ENCODE measurements at regions not wholly inside any gene's neighbourhood (a gene's known extent, or its start where the extent isn't known, plus 50 kb on each side); places are given as distances from the start of the nearest gene placed in this dataset.

DNA sequence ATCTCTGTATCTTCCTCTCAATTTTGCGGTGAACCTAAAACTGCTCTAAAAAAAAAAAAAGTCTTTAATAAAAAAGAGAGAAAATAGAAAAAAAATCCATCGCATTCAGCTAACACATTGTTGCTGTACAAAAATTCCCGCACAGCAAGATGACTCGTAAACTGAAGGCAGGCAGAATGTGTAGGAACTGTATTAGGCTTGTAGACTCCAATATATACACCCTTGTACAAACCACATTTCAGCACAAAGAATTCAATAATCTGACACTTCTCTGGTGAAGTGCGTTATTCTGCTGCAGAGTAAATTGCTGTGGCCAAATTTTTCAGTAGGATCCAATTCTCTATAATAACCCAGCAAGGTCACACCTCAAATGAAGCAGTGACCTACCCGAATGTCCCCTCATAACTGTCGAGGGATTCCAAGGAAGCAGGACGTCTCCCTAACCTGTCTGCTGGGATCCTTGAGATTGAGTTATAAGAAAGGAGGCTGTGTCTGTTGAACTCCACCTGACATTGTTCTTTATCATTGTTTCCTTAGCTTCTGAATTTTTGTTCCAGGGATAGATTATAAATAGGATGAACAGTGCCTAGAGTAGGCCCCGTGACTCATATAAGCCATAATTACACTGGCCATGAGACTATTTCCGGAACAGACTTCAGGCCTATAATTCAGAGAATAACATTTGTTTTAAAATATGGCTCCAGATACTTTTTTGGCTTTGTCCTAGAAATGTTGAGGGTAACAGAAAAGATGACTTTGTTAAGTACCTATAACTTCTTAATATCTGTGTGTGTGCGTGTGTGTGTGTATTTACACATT, 348.3 kb downstream of the PCDH7 start:
- DNase-seq = no peak

DNA sequence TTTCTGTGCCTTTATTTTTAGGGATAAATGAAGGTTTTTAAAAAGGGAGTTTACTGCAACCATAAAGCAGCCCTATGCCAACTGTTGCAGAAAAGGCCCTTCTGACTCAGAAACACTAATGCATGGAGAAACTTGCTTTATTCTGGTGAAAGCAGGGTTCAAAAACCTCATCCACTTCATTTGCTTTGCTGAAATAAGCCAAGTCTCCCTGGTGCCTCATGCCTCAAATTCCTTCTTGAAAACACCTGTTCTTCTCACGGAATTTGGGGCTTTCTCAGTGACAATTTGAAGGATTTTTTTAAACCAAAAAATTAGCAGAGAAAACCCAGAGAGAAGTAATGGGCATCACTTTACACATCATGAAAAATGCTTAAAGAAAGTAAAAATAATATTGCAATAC, 349.0 kb downstream of the PCDH7 start:
- no peak for DNase-seq

- no peak for DNase-seq
Measured at GRCh38 chr4:31071508-31072486, 351.6 kb downstream of the PCDH7 start.

- DNase-seq = no peak
Measured at GRCh38 chr4:31075969-31076368, 355.8 kb downstream of the PCDH7 start.

DNA sequence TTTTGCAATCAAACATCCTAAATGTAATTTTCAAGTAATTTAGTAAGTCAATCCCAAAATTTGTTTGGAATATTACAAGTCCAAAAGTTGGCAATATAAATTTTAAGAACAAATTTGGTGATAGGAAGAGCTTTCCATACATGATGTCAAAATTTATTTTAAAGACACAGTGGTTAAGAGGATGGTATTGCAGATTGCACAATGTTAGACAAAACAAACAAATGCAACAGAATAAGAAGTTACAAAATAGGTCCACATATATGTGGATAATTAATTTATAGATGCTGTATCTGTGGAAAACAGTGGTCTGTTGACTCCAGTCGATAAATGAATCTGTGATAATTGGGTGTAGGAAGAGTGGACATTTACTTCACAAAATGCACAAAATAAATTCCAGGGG, 358.5 kb downstream of the PCDH7 start:
- no peak for DNase-seq

GRCh38 chr4:31080887-31081286, 360.7 kb downstream of the PCDH7 start:
- no peak for DNase-seq

DNA sequence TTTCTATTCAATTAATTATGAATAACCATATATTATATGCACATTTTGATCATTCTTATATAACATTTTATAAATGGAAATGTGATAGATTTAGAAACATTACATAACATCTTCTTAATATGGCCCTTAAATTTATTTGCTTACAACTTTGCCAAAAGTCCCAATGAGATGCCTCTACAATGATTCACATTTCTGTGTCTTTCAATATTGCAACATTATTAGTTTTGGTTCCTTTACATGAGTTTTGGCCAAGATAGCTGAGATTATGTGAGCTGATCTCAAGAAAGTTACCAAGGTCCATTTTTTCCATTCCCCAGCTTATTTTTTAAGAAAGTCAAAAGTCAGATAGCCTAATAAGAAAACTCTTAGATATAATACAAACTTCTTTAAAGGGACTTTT, 361.2 kb downstream of the PCDH7 start:
- DNase-seq = no peak

GRCh38 chr4:31083456-31083855, 363.3 kb downstream of the PCDH7 start:
- no peak for DNase-seq

DNA sequence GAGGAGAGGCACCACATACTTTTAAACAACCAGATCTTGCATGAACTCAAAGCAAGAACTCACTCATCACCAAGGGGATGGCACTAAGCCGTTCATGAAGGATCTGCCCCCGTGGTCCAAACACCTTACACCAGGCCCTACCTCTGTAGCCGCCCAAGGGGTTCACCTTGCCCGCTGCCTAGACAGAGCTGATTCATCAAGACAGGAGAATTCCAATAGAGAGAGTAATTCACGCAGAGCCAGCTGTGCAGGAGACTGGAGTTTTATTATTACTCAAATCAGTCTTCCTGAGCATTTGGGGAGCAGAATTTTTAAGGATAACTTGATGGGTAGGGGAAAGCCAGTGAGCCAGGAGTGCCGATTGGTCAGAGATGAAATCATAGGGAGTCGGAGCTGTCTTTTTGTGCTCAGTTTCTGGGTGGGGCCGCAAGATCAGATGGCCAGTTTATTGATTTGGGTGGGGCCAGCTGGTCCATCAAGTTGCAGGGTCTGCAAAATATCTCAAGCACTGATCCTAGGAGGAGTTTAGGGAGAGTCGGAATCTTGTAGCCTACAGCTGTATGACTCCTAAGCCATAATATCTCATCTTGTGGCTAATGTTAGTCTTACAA, 364.7 kb downstream of the PCDH7 start:
- DNase-seq = no peak

- DNase-seq = no peak
Measured at GRCh38 chr4:31085689-31086088, 365.5 kb downstream of the PCDH7 start.

- DNase-seq = no peak
Measured at GRCh38 chr4:31086756-31087330, 366.7 kb downstream of the PCDH7 start.

GRCh38 chr4:31088600-31089230, 368.5 kb downstream of the PCDH7 start:
- no peak for DNase-seq

DNA sequence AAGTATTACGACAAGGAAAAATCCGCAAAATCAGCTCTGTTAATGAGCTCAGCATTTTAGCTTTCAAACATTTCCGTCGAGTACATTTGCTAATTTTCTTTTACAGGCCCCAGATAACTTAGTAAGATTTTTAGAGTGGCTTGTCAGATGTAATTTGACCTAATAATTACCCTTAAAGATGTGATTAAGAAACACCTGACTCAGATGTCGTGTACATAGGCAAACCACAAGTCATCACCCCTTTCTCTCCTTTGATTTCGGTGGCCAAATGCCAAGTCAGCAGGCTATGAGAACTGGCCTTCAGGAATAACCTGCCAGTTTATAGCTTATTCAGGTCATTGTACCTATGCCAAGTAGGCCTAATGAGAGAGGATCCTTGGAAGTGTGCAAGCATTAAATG, 369.6 kb downstream of the PCDH7 start:
- DNase-seq = no peak

- no peak for DNase-seq
Measured at GRCh38 chr4:31094474-31094873, 374.3 kb downstream of the PCDH7 start.

DNA sequence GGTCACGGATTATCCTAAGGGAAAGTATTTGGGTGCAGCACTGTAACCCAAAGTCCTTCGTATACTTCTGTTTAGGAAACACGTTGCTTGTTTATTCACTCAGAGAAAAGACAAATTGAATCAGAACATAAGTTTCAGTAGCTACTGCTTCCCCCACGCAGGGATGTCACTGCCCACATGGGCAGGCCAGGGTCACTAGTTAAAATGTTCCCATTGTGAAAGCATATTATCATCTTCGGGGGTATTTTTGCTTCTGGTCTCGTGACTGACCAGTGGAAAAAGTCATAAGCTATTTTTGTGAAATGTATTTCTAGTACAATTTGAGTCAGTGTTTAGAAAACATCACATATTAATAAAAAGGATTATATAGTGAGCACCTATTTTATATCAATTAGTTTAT, 377.8 kb downstream of the PCDH7 start:
- DNase-seq = no peak

DNA sequence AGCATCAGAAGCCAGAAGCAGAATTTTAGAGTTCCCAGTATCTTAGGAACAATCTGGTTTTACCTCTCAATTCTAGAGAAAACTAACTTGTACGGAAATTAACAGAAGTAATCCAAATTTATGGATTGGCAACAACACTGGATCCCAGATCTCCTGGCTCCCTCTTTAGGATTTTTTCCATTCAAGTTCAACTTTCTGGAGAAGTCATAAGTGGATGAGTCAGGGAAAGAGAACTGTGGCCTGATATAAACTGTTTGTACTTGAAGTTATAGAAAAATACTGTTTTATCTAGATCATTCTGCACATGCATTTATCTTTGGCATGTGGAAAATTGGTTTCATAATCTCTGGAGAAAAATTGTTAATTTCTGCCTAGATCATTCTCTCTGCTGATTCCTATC, 380.4 kb downstream of the PCDH7 start:
- DNase-seq = no peak

DNA sequence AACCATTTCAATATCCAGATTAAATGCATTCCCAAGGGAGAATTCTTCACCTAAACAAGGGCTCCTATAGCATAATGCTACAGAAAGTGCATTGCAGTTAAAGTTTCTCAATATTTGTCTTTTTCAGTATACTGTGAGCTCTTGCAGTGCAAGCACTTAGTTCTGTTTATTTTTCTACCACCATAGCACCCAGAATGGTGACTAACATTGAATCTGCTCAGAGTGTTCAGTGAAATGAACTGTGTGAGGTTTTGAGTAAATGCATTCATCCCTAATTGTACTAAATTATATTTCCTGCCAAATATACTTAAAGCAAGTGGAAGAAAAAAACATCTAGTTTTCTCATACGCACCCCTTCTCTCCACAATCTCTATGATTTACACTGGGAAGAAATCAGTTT, 383.9 kb downstream of the PCDH7 start:
- no peak for DNase-seq

DNA sequence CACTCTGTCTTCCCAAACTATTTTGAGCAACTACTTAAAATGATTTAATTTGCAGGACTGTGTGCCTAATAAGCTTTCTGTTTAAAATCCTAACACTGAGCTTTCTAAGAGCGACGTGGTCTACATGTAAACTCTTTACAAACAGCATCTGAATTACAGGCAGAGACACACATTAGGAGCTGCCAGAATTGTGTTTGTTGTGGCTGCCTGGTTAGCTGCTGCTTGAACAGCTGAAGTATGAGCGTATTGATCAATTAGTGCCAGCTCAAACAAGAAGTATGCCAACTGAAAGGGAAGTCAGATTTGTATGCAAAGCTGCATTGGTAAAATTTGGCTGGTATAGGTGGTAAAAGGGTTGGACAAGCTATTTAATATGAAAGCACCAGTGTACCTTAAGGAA, 384.4 kb downstream of the PCDH7 start:
- DNase-seq = no peak

DNA sequence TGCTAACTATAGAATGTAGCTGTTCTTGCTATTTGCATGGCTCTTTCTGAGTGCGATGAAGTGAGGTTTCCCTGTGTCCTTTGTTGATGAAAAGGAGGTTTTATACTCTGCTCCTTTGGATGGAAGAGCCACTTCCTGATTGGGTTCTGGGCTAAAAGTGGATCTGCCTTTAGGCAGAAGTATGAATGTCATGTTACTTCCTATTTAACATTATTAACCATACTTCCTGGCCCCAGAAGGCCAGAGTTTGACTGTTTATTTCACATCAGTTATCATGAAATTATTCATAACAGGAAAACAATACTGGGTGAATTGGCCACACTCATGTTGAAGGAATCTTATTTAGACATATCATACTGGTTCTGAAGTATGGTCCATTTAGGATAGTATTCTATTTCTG, 386.2 kb downstream of the PCDH7 start:
- DNase-seq = no peak

DNA sequence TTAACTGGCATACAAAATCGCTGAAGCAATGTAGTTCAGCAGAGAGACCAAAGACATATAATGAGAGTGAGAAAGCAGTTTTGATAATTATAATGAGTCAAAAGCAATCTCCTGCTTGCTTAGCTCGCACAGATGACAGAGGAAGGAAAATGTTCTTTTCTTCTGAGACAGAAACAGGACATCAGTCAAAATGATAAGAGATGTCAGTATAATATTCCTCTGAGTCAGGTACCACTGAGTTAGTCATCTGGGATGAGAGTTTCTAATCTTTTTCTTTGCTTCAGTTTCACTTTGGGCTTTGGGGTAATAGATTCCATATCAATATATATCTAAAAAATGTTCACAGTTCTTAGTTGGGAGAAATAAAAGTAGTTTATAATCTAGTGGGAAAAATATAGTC, 387.2 kb downstream of the PCDH7 start:
- no peak for DNase-seq

- no peak for DNase-seq
Measured at GRCh38 chr4:31108762-31109161, 388.6 kb downstream of the PCDH7 start.

GRCh38 chr4:31111790-31112189, 391.6 kb downstream of the PCDH7 start:
- no peak for DNase-seq

GRCh38 chr4:31114816-31115215, 394.6 kb downstream of the PCDH7 start:
- no peak for DNase-seq

All from CD4-positive, alpha-beta T cell treated with Interleukin-21 for 1 hour (primary cell).